SK-N-MC (cell line): ENCODE measurements at regions not wholly inside any gene's neighbourhood (a gene's known extent, or its start where the extent isn't known, plus 50 kb on each side); places are given as distances from the start of the nearest gene placed in this dataset.

Source experiments
- EZH2 ChIP-seq: fragments of 200-600 bp; sonication (generic); IDR thresholded peaks from one replicate; pipeline ENCODE4 v1.6.1; 2017; ENCODE audit warnings: antibody characterized with exemption
- FOXP2 ChIP-seq: optimal IDR thresholded peaks from 2 replicates; pipeline ENCODE3; 2011; ENCODE audit warnings: mild to moderate bottlenecking, moderate library complexity; ENCODE audit not compliant: insufficient read depth; ENCODE audit errors: extremely low read length, control extremely low read depth
- POLR2AphosphoS5 ChIP-seq: IDR thresholded peaks from 2 replicates; pipeline ENCODE4 v1.6.1; 2012; ENCODE audit warnings: mild to moderate bottlenecking, low read depth, low read length, borderline replicate concordance

- TF ChIP-seq POLR2AphosphoS5 = no peak
- no peak for TF ChIP-seq EZH2
- TF ChIP-seq FOXP2 = no peak
Measured at GRCh38 chr3:144553301-144553700, 581.7 kb downstream of the DIPK2A start.
